Adrenal gland (tissue), 5 donors: ENCODE measurements at regions not wholly inside any gene's neighbourhood (a gene's known extent, or its start where the extent isn't known, plus 50 kb on each side); places are given as distances from the start of the nearest gene placed in this dataset.

Experiments
- POLR2A ChIP-seq, 2 donors: fragments of 450-650 bp; IDR thresholded peaks; one replicate each; pipeline ENCODE4 v1.6.1; 2017; ENCODE audit warnings: antibody characterized with exemption in 2 of 2, mild to moderate bottlenecking in 2 of 2, moderate library complexity in 1 of 2
- TF ChIP-seq, protein P1 (sequence below), 6 experiments: fragments of 450-650 bp in 4 of 6; fragments of 200-600 bp in 2 of 6; sonication (generic) in 1 of 6; IDR thresholded peaks; 1 replicate in 5 of 6; 2 replicates in 1 of 6; pipeline versions ENCODE4 v1.5.1 to v1.8.0; 2016 to 2021; ENCODE audit warnings: antibody characterized with exemption in 6 of 6, mild to moderate bottlenecking in 2 of 6, moderate library complexity in 1 of 6
- donor health status: DM: no; HTN: no; CAD: no.

- TF ChIP-seq, protein P1, sequence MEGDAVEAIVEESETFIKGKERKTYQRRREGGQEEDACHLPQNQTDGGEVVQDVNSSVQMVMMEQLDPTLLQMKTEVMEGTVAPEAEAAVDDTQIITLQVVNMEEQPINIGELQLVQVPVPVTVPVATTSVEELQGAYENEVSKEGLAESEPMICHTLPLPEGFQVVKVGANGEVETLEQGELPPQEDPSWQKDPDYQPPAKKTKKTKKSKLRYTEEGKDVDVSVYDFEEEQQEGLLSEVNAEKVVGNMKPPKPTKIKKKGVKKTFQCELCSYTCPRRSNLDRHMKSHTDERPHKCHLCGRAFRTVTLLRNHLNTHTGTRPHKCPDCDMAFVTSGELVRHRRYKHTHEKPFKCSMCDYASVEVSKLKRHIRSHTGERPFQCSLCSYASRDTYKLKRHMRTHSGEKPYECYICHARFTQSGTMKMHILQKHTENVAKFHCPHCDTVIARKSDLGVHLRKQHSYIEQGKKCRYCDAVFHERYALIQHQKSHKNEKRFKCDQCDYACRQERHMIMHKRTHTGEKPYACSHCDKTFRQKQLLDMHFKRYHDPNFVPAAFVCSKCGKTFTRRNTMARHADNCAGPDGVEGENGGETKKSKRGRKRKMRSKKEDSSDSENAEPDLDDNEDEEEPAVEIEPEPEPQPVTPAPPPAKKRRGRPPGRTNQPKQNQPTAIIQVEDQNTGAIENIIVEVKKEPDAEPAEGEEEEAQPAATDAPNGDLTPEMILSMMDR (IDR thresholded peaks at IDR 0.05) = no peak
- no peak for TF ChIP-seq POLR2A (IDR thresholded peaks at IDR 0.05)
These were observed 56.7 kb downstream of the P2RY1 start for GRCh38 chr3:152891678-152892077.
